ENCODE measurements at regions not wholly inside any gene's neighbourhood (a gene's known extent, or its start where the extent isn't known, plus 50 kb on each side); places are given as distances from the start of the nearest gene placed in this dataset.

DNA sequence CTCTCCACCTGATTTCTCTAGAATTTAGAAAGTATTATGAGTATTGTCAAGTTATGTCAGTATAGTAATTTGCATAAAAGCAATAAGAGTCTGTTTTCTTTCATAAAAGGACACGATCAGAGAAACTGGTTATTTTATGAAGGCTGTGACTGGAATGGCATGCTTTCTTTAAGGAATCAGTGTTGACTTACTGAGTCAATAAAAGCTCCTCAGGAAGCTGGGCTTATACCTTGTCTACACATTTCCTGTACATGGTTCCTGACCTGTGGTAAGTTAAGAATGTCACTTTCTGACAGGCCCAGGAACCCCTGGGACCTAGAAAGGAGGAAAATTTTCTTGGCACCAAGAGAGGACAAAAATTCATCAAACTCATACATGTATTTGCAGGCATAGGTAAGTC, 1224.0 kb upstream of the ADGRB3 start:
- H3K27ac ChIP-seq (ENCODE audit: low read depth, low read length): no peak overlapping the region
- H4K91ac ChIP-seq (replicated peaks; ENCODE audit: insufficient read length, low read length): no peak overlapping the region
- H4K20me1 ChIP-seq (replicated peaks in 1 of 2; ENCODE audit: control insufficient read depth in 1 of 2, insufficient read depth in 2 of 2, low read length in 2 of 2): no peaks in the 10 kb centered on the region
- no peak overlapping the region for H2BK20ac ChIP-seq (ENCODE audit: low read length)
- H3K14ac ChIP-seq (ENCODE audit: insufficient read length): no peak overlapping the region
- no peaks in the 10 kb centered on the region for H3K4me1 ChIP-seq (replicated peaks in 1 of 4; ENCODE audit: control insufficient read depth in 3 of 4, insufficient read depth in 4 of 4, low read length in 3 of 4)
- no peak overlapping the region for H3K9ac ChIP-seq (replicated peaks in 1 of 4; ENCODE audit: extremely low read depth in 1 of 4, low read depth in 3 of 4, low read length in 3 of 4)
- no peak overlapping the region for H3K23ac ChIP-seq (ENCODE audit: insufficient read length)
- POLR2A ChIA-PET (ENCODE audit: partially characterized antibody): no interaction called here
- no peak overlapping the region for H4K5ac ChIP-seq (ENCODE audit: insufficient read length, low read depth, low read length)
- 86% methylated on average over 1 of the region's 1 CpG; no CpG with 5 or more reads in 1 of the 2 experiments for WGBS, 2 experiments (ENCODE audit: extremely low coverage in 1 of 2, insufficient coverage in 1 of 2, insufficient read length in 1 of 2, insufficient replicate concordance in 2 of 2, low coverage in 1 of 2, low lambda C conversion rate in 2 of 2, missing lambda C conversion rate in 1 of 2)
- H3K18ac ChIP-seq (ENCODE audit: extremely low read depth, low read length): no peak overlapping the region
- no peak overlapping the region for H2BK5ac ChIP-seq (ENCODE audit: low read depth, low read length)
- DNase-seq (ENCODE audit: low read depth in 1 of 2, low spot score in 2 of 2) (no peak), FAIRE-seq (no peak)
- H2AK5ac ChIP-seq (ENCODE audit: low read depth, low read length): no peak overlapping the region
- H3K79me2 ChIP-seq (ENCODE audit: control insufficient read depth in 1 of 2, insufficient read depth in 2 of 2, low read length in 2 of 2): no peaks in the 10 kb centered on the region
- H3K9me3 ChIP-seq (ENCODE audit: insufficient read depth in 2 of 2, low read depth in 1 of 2, low read length in 1 of 2): no peaks in the 10 kb centered on the region
- H3K4ac ChIP-seq (replicated peaks; ENCODE audit: insufficient read length, low read depth, low read length): no peak overlapping the region
- no peaks in the 10 kb centered on the region for H3K79me1 ChIP-seq (ENCODE audit: low read depth, low read length)
- H3K56ac ChIP-seq (replicated peaks; ENCODE audit: insufficient read length, low read depth, low read length): no peak overlapping the region
- H2BK15ac ChIP-seq (ENCODE audit: low read length): no peak overlapping the region
- no peaks in the 10 kb centered on the region for H3K23me2 ChIP-seq (ENCODE audit: low read depth, low read length)
- CTCF ChIA-PET (ENCODE audit: partially characterized antibody): no interaction called here
- no peak overlapping the region for H3K4me3 ChIP-seq (ENCODE audit: extremely low read depth in 1 of 4, insufficient read depth in 2 of 4, low read depth in 3 of 4, low read length in 4 of 4)
- H2BK120ac ChIP-seq (replicated peaks; ENCODE audit: low read depth, low read length): no peak overlapping the region
- H2BK12ac ChIP-seq (ENCODE audit: low read depth, low read length): no peak overlapping the region
- H4K8ac ChIP-seq (ENCODE audit: extremely low read depth, insufficient read depth, low read length): no peak overlapping the region
- H3K27me3 ChIP-seq (replicated peaks in 1 of 4; ENCODE audit: control insufficient read depth in 3 of 4, extremely low read depth in 1 of 4, insufficient read depth in 3 of 4, low read length in 3 of 4): no peaks in the 10 kb centered on the region
- H3K36me3 ChIP-seq (ENCODE audit: control insufficient read depth in 2 of 4, insufficient read depth in 4 of 4, low read length in 3 of 4): no peaks in the 10 kb centered on the region
- no peak overlapping the region for H3K4me2 ChIP-seq (ENCODE audit: insufficient read depth in 1 of 2, low read depth in 2 of 2, low read length in 2 of 2)
- H2AFZ ChIP-seq (ENCODE audit: low read length): no peak overlapping the region
- TF ChIP-seq, protein P1, sequence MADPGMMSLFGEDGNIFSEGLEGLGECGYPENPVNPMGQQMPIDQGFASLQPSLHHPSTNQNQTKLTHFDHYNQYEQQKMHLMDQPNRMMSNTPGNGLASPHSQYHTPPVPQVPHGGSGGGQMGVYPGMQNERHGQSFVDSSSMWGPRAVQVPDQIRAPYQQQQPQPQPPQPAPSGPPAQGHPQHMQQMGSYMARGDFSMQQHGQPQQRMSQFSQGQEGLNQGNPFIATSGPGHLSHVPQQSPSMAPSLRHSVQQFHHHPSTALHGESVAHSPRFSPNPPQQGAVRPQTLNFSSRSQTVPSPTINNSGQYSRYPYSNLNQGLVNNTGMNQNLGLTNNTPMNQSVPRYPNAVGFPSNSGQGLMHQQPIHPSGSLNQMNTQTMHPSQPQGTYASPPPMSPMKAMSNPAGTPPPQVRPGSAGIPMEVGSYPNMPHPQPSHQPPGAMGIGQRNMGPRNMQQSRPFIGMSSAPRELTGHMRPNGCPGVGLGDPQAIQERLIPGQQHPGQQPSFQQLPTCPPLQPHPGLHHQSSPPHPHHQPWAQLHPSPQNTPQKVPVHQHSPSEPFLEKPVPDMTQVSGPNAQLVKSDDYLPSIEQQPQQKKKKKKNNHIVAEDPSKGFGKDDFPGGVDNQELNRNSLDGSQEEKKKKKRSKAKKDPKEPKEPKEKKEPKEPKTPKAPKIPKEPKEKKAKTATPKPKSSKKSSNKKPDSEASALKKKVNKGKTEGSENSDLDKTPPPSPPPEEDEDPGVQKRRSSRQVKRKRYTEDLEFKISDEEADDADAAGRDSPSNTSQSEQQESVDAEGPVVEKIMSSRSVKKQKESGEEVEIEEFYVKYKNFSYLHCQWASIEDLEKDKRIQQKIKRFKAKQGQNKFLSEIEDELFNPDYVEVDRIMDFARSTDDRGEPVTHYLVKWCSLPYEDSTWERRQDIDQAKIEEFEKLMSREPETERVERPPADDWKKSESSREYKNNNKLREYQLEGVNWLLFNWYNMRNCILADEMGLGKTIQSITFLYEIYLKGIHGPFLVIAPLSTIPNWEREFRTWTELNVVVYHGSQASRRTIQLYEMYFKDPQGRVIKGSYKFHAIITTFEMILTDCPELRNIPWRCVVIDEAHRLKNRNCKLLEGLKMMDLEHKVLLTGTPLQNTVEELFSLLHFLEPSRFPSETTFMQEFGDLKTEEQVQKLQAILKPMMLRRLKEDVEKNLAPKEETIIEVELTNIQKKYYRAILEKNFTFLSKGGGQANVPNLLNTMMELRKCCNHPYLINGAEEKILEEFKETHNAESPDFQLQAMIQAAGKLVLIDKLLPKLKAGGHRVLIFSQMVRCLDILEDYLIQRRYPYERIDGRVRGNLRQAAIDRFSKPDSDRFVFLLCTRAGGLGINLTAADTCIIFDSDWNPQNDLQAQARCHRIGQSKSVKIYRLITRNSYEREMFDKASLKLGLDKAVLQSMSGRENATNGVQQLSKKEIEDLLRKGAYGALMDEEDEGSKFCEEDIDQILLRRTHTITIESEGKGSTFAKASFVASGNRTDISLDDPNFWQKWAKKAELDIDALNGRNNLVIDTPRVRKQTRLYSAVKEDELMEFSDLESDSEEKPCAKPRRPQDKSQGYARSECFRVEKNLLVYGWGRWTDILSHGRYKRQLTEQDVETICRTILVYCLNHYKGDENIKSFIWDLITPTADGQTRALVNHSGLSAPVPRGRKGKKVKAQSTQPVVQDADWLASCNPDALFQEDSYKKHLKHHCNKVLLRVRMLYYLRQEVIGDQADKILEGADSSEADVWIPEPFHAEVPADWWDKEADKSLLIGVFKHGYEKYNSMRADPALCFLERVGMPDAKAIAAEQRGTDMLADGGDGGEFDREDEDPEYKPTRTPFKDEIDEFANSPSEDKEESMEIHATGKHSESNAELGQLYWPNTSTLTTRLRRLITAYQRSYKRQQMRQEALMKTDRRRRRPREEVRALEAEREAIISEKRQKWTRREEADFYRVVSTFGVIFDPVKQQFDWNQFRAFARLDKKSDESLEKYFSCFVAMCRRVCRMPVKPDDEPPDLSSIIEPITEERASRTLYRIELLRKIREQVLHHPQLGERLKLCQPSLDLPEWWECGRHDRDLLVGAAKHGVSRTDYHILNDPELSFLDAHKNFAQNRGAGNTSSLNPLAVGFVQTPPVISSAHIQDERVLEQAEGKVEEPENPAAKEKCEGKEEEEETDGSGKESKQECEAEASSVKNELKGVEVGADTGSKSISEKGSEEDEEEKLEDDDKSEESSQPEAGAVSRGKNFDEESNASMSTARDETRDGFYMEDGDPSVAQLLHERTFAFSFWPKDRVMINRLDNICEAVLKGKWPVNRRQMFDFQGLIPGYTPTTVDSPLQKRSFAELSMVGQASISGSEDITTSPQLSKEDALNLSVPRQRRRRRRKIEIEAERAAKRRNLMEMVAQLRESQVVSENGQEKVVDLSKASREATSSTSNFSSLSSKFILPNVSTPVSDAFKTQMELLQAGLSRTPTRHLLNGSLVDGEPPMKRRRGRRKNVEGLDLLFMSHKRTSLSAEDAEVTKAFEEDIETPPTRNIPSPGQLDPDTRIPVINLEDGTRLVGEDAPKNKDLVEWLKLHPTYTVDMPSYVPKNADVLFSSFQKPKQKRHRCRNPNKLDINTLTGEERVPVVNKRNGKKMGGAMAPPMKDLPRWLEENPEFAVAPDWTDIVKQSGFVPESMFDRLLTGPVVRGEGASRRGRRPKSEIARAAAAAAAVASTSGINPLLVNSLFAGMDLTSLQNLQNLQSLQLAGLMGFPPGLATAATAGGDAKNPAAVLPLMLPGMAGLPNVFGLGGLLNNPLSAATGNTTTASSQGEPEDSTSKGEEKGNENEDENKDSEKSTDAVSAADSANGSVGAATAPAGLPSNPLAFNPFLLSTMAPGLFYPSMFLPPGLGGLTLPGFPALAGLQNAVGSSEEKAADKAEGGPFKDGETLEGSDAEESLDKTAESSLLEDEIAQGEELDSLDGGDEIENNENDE (IDR thresholded peaks at IDR 0.05; ENCODE audit: insufficient replicate concordance, low read length): no peak

Data from H1 (cell line).